ENCODE measurements at regions not wholly inside any gene's neighbourhood (a gene's known extent, or its start where the extent isn't known, plus 50 kb on each side); places are given as distances from the start of the nearest gene placed in this dataset.
A peak's percentile ranks its signal among the peaks of the same experiment; 100 is the strongest.

GRCh38 chr4:38189445-38189844, 229.2 kb downstream of the PTTG2 start:
- Histone ChIP-seq H3K4me1 (ENCODE audit: control insufficient read depth, insufficient read depth, low read length) (no peaks in the 10 kb centered on the region), H3K4me3 (ENCODE audit: low read length) (no peak overlapping the region), H3K27ac (ENCODE audit: low read depth, low read length) (no peak overlapping the region), H3K9me3 (ENCODE audit: control insufficient read depth, low read length) (peaks cover under 1% of the 10 kb centered on the region), H3K9ac (ENCODE audit: extremely low read depth, low read length, poor library complexity, severe bottlenecking) (no peak overlapping the region), H3K27me3 (ENCODE audit: control insufficient read depth, insufficient read depth, low read length, poor library complexity, severe bottlenecking) (no peaks in the 10 kb centered on the region), H3K36me3 (ENCODE audit: control insufficient read depth, insufficient read depth, low read length) (no peaks in the 10 kb centered on the region)
- WGBS, 2 experiments (ENCODE audit: insufficient coverage in 1 of 2, insufficient read length in 1 of 2), result 85 to 92% methylated on average over 2 to 3 of the region's 3 CpGs
- Mint-ChIP-seq H3K4me3 (no peak overlapping the region), H3K4me1 (no peaks in the 10 kb centered on the region), H3K36me3 (ENCODE audit: low read depth) (no peaks in the 10 kb centered on the region), H3K9me3 (no peaks in the 10 kb centered on the region), H3K27ac (no peak overlapping the region), H3K27me3 (ENCODE audit: insufficient read depth) (peaks cover 3% of the 10 kb centered on the region)
- DNase-seq, result no peak
- TF ChIP-seq, protein P1, sequence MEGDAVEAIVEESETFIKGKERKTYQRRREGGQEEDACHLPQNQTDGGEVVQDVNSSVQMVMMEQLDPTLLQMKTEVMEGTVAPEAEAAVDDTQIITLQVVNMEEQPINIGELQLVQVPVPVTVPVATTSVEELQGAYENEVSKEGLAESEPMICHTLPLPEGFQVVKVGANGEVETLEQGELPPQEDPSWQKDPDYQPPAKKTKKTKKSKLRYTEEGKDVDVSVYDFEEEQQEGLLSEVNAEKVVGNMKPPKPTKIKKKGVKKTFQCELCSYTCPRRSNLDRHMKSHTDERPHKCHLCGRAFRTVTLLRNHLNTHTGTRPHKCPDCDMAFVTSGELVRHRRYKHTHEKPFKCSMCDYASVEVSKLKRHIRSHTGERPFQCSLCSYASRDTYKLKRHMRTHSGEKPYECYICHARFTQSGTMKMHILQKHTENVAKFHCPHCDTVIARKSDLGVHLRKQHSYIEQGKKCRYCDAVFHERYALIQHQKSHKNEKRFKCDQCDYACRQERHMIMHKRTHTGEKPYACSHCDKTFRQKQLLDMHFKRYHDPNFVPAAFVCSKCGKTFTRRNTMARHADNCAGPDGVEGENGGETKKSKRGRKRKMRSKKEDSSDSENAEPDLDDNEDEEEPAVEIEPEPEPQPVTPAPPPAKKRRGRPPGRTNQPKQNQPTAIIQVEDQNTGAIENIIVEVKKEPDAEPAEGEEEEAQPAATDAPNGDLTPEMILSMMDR (conservative IDR thresholded peaks at IDR 0.05), result no peak

DNA sequence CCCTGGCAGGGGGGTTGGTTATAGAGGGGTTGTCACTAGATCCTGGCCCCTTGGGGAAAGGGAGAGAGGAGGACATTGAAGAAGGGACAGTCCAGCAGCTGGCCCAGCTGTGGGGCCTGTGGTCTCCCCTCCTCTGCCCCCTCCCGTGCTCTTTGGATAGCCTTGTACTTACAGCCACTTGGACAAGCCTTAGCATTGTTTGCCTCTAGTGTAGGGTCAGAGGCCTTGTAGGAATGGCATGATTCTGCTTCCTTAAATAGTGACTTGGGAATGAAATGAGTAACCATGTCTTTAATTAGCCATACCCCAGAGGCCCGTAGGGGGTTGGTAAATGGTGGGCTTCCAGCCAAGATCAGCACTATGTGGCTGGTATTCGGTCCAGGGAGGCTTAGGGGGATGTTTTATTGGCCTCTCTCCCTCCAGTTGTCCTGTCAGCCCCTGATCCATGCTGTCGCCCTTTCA, 230.6 kb downstream of the PTTG2 start:
- Histone ChIP-seq H3K4me3 (ENCODE audit: low read length) (no peak overlapping the region), H3K36me3 (ENCODE audit: control insufficient read depth, insufficient read depth, low read length) (no peaks in the 10 kb centered on the region), H3K9me3 (ENCODE audit: control insufficient read depth, low read length) (peaks cover 5% of the 10 kb centered on the region), H3K9ac (ENCODE audit: extremely low read depth, low read length, poor library complexity, severe bottlenecking) (no peak overlapping the region), H3K27ac (ENCODE audit: low read depth, low read length) (peak overlapping the region; percentile 38), H3K27me3 (ENCODE audit: control insufficient read depth, insufficient read depth, low read length, poor library complexity, severe bottlenecking) (no peaks in the 10 kb centered on the region), H3K4me1 (ENCODE audit: control insufficient read depth, insufficient read depth, low read length) (no peaks in the 10 kb centered on the region)
- H3K4me3 Mint-ChIP-seq, result no peak overlapping the region
- H3K4me1 Mint-ChIP-seq, result no peaks in the 10 kb centered on the region
- WGBS, 2 experiments (ENCODE audit: insufficient coverage in 1 of 2, insufficient read length in 1 of 2), result 80 to 92% methylated on average over 1 to 4 of the region's 4 CpGs
- peaks cover 5% of the 10 kb centered on the region for H3K9me3 Mint-ChIP-seq
- no peak for DNase-seq
- TF ChIP-seq, protein P1 (conservative IDR thresholded peaks at IDR 0.05), result no peak
- H3K36me3 Mint-ChIP-seq (ENCODE audit: low read depth), result no peaks in the 10 kb centered on the region
- H3K27ac Mint-ChIP-seq, result no peak overlapping the region
- H3K27me3 Mint-ChIP-seq (ENCODE audit: insufficient read depth), result peaks cover 3% of the 10 kb centered on the region

DNA sequence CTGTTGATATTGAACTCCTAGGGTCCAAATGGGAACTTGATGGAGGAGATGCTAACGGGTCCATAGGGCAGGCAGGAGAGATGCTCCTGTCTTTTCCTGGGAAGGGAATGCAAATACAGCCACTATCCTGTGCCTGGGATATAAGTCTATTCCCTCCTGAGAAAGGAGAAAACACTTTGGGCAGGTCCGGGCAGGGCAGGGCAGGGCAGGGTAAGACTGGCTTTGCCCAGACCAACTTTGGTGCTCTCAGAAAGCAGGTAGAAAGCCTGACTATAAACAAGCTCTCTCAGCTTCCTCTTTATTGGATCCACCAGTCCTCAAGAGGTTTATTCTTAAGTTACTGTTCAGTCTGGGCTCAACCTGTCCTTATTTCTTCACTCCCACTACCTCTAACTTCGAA, 232.3 kb downstream of the PTTG2 start:
- Histone ChIP-seq H3K36me3 (ENCODE audit: control insufficient read depth, insufficient read depth, low read length) (no peaks in the 10 kb centered on the region), H3K27me3 (ENCODE audit: control insufficient read depth, insufficient read depth, low read length, poor library complexity, severe bottlenecking) (no peaks in the 10 kb centered on the region), H3K9me3 (ENCODE audit: control insufficient read depth, low read length) (peaks cover 6% of the 10 kb centered on the region), H3K9ac (ENCODE audit: extremely low read depth, low read length, poor library complexity, severe bottlenecking) (no peak overlapping the region), H3K4me3 (ENCODE audit: low read length) (no peak overlapping the region), H3K27ac (ENCODE audit: low read depth, low read length) (no peak overlapping the region), H3K4me1 (ENCODE audit: control insufficient read depth, insufficient read depth, low read length) (no peaks in the 10 kb centered on the region)
- no peak overlapping the region for H3K4me3 Mint-ChIP-seq
- TF ChIP-seq, protein P1 (conservative IDR thresholded peaks at IDR 0.05), result no peak
- no peaks in the 10 kb centered on the region for H3K36me3 Mint-ChIP-seq (ENCODE audit: low read depth)
- H3K4me1 Mint-ChIP-seq, result no peaks in the 10 kb centered on the region
- peaks cover 3% of the 10 kb centered on the region for H3K27me3 Mint-ChIP-seq (ENCODE audit: insufficient read depth)
- 88 to 100% methylated on average over 2 to 3 of the region's 3 CpGs for WGBS, 2 experiments (ENCODE audit: insufficient coverage in 1 of 2, insufficient read length in 1 of 2)
- DNase-seq, result no peak
- H3K9me3 Mint-ChIP-seq, result peaks cover 9% of the 10 kb centered on the region
- no peak overlapping the region for H3K27ac Mint-ChIP-seq

All from endodermal cell (in vitro differentiated cells).